ENCODE measurements at regions not wholly inside any gene's neighbourhood (a gene's known extent, or its start where the extent isn't known, plus 50 kb on each side); places are given as distances from the start of the nearest gene placed in this dataset.

DNA sequence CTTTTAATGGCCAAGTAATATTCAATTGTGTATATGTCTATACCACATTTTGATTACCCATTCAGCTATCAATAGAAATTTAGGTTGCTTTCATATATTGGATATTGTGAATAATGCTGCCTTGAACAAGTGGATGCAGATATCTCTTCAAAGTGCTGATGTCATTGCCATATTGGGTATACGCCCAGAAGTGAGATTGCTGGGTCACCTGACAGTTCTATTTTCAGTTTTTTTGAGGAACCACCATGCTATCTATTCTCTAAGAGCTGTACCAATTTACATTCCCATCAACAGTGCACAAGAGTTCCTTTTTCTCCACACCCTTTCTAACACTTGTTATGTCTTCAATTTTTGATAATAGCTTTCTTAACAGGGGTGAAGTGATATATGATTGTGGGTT is 306.9 kb downstream of the ZNF516 start:
- Histone ChIP-seq H3K4me1 (ENCODE audit: insufficient read depth, low read length) (no peaks in the 10 kb centered on the region), H3K9ac (ENCODE audit: low read depth, low read length) (no peak overlapping the region), H3K27me3 (ENCODE audit: insufficient read depth, low read length) (no peaks in the 10 kb centered on the region), H3K27ac (ENCODE audit: low read depth, low read length) (no peak overlapping the region), H3K4me3 (ENCODE audit: low read length) (no peak overlapping the region), H3K36me3 (ENCODE audit: insufficient read depth, low read length) (no peaks in the 10 kb centered on the region), H3K9me3 (ENCODE audit: insufficient read depth, low read depth, low read length) (no peaks in the 10 kb centered on the region)
- WGBS, result 94% methylated on average over 1 of the region's 1 CpG

DNA sequence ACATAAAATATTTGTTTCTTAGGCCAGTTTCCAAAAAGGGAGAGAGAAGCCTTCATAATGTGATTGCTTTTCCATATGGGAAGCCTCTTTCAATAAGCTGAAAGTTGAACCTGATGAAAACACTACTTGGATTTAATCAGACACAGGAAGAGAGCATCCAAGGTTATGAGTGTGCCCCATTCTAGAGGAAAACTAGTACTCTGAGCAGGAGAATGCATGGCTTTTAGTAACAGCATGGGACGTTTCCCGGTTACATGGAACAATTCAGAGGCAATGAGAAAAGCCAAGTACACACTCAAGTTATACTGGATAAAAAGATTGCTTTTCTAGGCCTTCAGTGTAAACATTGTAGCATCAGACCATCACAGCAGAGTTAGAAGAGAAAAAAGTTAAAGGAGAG is 315.8 kb downstream of the ZNF516 start:
- no peak overlapping the region for H3K27ac ChIP-seq (ENCODE audit: low read depth, low read length)
- no peak overlapping the region for H3K9ac ChIP-seq (ENCODE audit: low read depth, low read length)
- no peaks in the 10 kb centered on the region for H3K4me1 ChIP-seq (ENCODE audit: insufficient read depth, low read length)
- no peaks in the 10 kb centered on the region for H3K27me3 ChIP-seq (ENCODE audit: insufficient read depth, low read length)
- WGBS, result 98% methylated on average over 2 of the region's 2 CpGs
- H3K4me3 ChIP-seq (ENCODE audit: low read length), result no peak overlapping the region
- H3K9me3 ChIP-seq (ENCODE audit: insufficient read depth, low read depth, low read length), result no peaks in the 10 kb centered on the region
- H3K36me3 ChIP-seq (ENCODE audit: insufficient read depth, low read length), result no peaks in the 10 kb centered on the region

DNA sequence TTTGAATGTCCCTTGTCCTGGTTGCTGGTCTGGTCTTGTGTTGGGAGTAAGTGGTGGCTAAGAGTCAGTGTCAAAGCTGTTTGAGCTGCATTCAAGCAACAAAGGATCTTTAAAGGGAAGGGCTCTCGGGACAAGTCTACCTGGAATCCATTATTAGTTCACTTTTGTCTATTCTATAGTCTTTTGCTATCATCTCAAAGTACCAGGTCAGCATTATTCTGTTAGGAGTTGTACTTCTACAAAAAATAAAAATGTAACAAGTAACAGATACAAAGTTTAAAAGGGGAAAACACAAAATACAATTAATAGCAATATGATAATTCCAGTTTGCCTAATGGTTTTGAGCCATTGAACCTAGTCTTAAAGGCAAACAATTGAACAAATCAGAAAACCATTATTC is 317.9 kb downstream of the ZNF516 start:
- no peaks in the 10 kb centered on the region for H3K27me3 ChIP-seq (ENCODE audit: insufficient read depth, low read length)
- WGBS, result 100% methylated on average over 1 of the region's 1 CpG
- no peaks in the 10 kb centered on the region for H3K4me1 ChIP-seq (ENCODE audit: insufficient read depth, low read length)
- H3K9ac ChIP-seq (ENCODE audit: low read depth, low read length), result no peak overlapping the region
- H3K36me3 ChIP-seq (ENCODE audit: insufficient read depth, low read length), result no peaks in the 10 kb centered on the region
- no peak overlapping the region for H3K27ac ChIP-seq (ENCODE audit: low read depth, low read length)
- no peak overlapping the region for H3K4me3 ChIP-seq (ENCODE audit: low read length)
- no peaks in the 10 kb centered on the region for H3K9me3 ChIP-seq (ENCODE audit: insufficient read depth, low read depth, low read length)

DNA sequence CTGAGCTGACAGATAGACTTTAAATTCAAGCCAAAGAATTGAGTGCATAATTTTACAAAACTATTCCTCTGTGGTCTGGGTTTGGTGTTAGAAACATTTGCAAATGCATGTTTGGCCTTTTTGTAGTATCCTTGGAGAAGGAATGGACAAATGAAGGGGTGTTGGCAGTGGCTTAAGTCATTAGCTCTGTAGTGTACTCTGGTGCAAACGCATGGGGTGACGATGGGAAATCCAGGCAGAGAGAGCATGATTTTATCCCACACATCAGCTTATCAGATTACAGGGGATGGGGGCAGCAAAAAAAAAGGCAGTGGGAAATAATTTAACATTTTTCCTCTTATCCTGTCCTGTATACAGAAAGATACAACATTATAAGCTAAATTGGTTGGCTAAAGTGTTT is 320.6 kb downstream of the ZNF516 start:
- H3K4me3 ChIP-seq (ENCODE audit: low read length), result no peak overlapping the region

DNA sequence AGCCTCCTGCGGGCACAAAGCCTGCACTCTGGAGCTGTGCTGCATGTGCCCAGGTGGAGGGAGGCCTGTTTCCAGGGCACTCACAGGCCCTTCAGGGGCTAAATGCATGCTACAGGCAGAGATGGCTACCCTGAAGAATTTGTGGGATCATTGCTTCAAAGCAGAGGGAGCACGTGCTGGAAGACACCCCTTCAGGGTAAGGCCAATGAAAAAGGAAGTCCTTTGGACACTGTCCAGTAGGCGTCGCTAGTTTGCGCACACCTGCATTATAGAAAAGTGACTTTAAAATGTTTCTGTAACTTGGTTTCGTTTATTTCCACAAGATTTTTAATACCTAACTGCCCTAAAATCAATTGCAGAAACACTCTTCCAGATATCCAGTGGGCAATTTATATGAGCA is 325.3 kb downstream of the ZNF516 start:
- H3K27ac ChIP-seq (ENCODE audit: low read depth, low read length), result no peak overlapping the region
- H3K4me1 ChIP-seq (ENCODE audit: insufficient read depth, low read length), result no peaks in the 10 kb centered on the region
- H3K36me3 ChIP-seq (ENCODE audit: insufficient read depth, low read length), result no peaks in the 10 kb centered on the region
- H3K9me3 ChIP-seq (ENCODE audit: insufficient read depth, low read depth, low read length), result no peaks in the 10 kb centered on the region
- no peaks in the 10 kb centered on the region for H3K27me3 ChIP-seq (ENCODE audit: insufficient read depth, low read length)
- no peak overlapping the region for H3K4me3 ChIP-seq (ENCODE audit: low read length)
- WGBS, result 91% methylated on average over 5 of the region's 6 CpGs
- H3K9ac ChIP-seq (ENCODE audit: low read depth, low read length), result no peak overlapping the region

More for the DNA sequence above, 320.6 kb downstream of the ZNF516 start:
- Histone ChIP-seq H3K4me1 (ENCODE audit: insufficient read depth, low read length) (no peaks in the 10 kb centered on the region), H3K27ac (ENCODE audit: low read depth, low read length) (no peak overlapping the region), H3K36me3 (ENCODE audit: insufficient read depth, low read length) (no peaks in the 10 kb centered on the region), H3K27me3 (ENCODE audit: insufficient read depth, low read length) (no peaks in the 10 kb centered on the region), H3K9ac (ENCODE audit: low read depth, low read length) (no peak overlapping the region), H3K9me3 (ENCODE audit: insufficient read depth, low read depth, low read length) (no peaks in the 10 kb centered on the region)
- 94% methylated on average over 2 of the region's 2 CpGs for WGBS

DNA sequence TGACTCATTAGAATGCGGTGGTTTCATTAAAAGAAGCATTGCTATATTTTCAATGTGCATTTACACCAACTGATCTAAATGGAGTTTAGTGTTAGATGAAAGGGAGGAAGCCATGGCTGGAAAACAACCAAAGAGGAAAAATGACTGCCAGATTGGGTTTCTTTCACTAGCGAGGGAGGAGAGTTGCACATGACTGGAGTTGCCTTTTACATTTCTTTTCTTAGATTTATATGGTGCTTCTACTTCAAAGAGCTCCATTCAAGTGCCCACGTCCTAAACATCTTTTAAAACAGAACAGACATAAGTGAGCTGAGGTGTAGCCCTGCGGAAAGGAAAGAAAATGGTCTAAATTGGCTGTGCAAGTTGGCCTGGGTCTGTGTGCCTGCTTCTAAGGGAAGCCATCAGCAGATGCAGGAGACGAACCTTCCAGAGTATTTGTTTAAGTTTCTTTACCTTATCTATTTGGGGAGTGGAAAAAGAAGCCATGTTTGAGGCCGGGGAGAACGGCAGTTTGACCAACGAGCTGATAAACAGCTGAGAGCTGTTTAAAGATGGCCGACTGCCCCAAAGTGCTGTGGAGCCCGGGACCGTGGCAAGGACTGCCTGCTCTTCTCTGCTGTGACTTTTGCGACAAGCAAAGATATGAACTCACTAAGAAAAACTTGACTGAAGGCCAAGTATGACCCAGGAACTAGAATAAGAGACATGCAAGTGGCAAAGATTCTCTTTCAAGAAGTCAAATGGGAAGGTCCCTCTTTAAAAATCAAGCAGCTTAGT is 327.0 kb downstream of the ZNF516 start:
- no peak overlapping the region for H3K27ac ChIP-seq (ENCODE audit: low read depth, low read length)
- WGBS, result 94% methylated on average over 12 of the region's 12 CpGs
- no peak overlapping the region for H3K9ac ChIP-seq (ENCODE audit: low read depth, low read length)
- no peaks in the 10 kb centered on the region for H3K4me1 ChIP-seq (ENCODE audit: insufficient read depth, low read length)
- H3K27me3 ChIP-seq (ENCODE audit: insufficient read depth, low read length), result no peaks in the 10 kb centered on the region
- no peak overlapping the region for H3K4me3 ChIP-seq (ENCODE audit: low read length)
- no peaks in the 10 kb centered on the region for H3K36me3 ChIP-seq (ENCODE audit: insufficient read depth, low read length)
- no peaks in the 10 kb centered on the region for H3K9me3 ChIP-seq (ENCODE audit: insufficient read depth, low read depth, low read length)

DNA sequence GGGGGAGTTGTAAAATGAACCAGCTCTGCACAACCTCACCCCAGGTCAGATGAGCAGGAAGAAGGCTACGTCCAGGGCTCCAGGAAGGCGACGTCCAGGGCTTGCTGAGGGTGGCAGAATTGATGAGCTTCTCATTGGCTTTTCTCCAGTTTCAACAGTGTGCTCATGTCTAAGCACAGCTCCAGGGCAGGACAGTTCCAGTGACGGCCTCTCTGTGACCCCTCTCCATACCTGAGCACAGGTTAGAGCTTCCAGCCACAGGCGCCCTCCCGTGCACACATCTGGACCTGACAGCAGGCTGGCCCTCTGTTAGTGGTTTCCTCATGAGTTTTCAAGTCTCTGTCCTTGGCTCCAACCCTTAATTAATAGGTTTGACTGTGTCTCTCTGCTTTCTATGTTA is 327.6 kb downstream of the ZNF516 start:
- WGBS, result 80% methylated on average over 6 of the region's 6 CpGs
- no peaks in the 10 kb centered on the region for H3K27me3 ChIP-seq (ENCODE audit: insufficient read depth, low read length)
- no peak overlapping the region for H3K4me3 ChIP-seq (ENCODE audit: low read length)
- H3K9me3 ChIP-seq (ENCODE audit: insufficient read depth, low read depth, low read length), result no peaks in the 10 kb centered on the region
- no peaks in the 10 kb centered on the region for H3K36me3 ChIP-seq (ENCODE audit: insufficient read depth, low read length)
- H3K4me1 ChIP-seq (ENCODE audit: insufficient read depth, low read length), result no peaks in the 10 kb centered on the region
- no peak overlapping the region for H3K9ac ChIP-seq (ENCODE audit: low read depth, low read length)
- H3K27ac ChIP-seq (ENCODE audit: low read depth, low read length), result no peak overlapping the region

DNA sequence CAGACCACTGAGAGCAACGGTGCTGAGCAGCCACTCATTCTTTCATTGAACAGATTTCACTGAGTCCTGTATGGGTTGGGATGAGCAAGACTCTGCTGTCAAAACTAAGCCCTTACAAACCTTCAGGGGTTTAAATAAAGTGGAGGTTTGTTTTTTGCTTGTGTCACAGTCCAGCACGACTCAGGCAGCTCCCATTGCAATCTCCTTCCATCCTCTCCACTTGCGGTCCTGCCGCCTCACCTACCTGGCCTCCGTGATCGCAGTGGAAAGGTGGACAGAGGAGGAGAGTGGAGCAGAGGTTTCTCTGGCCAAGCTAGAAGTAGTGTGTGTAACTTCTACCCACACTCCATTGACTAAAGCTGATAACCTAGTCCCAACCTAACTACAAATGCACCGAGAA is 332.2 kb downstream of the ZNF516 start:
- Histone ChIP-seq H3K36me3 (ENCODE audit: insufficient read depth, low read length) (no peaks in the 10 kb centered on the region), H3K9me3 (ENCODE audit: insufficient read depth, low read depth, low read length) (no peaks in the 10 kb centered on the region), H3K4me1 (ENCODE audit: insufficient read depth, low read length) (no peaks in the 10 kb centered on the region), H3K27ac (ENCODE audit: low read depth, low read length) (no peak overlapping the region), H3K4me3 (ENCODE audit: low read length) (no peak overlapping the region), H3K9ac (ENCODE audit: low read depth, low read length) (no peak overlapping the region), H3K27me3 (ENCODE audit: insufficient read depth, low read length) (no peaks in the 10 kb centered on the region)
- 99% methylated on average over 2 of the region's 7 CpGs for WGBS

DNA sequence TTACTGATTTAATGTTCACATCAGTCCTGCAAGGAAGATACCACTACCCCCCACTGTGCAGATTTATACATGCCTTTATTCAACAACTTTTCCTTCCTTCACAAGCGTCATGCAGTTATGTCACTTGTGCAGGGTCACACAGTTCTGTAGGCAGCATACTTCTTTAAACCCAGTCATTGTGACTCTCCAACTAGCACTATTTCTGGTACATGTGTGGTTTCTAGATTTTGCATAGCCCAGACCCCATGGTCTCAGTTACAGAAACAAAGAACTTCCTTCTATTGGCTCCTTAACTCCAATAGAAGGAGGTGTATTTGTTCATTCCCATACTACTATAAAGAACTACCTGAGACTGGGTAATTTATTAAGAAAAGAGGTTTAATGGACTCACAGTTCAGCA is 333.1 kb downstream of the ZNF516 start:
- no peak overlapping the region for H3K27ac ChIP-seq (ENCODE audit: low read depth, low read length)
- WGBS, result 92% methylated on average over 1 of the region's 1 CpG
- H3K9me3 ChIP-seq (ENCODE audit: insufficient read depth, low read depth, low read length), result no peaks in the 10 kb centered on the region
- H3K27me3 ChIP-seq (ENCODE audit: insufficient read depth, low read length), result no peaks in the 10 kb centered on the region
- H3K36me3 ChIP-seq (ENCODE audit: insufficient read depth, low read length), result no peaks in the 10 kb centered on the region
- H3K4me3 ChIP-seq (ENCODE audit: low read length), result no peak overlapping the region
- no peaks in the 10 kb centered on the region for H3K4me1 ChIP-seq (ENCODE audit: insufficient read depth, low read length)
- no peak overlapping the region for H3K9ac ChIP-seq (ENCODE audit: low read depth, low read length)

DNA sequence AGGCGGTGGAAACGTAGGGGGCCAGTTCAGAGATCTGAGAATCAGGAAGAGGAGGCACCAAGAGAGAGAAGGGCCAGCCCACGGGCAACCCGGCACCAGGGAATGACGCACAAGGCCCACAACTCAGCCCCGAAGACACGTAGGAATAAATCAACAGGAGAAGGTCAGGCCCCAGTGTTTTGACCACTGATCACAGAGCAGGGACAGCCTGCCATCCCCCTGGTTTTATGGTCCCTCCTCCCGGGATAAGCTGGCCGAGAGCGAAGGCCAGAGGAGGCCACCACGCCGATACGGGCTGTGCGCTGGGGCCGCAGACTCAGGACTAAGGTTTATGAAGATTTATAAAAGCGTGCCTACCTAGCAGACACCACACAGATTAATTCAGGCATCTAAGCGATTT is 341.4 kb downstream of the ZNF516 start:
- 92% methylated on average over 17 of the region's 17 CpGs for whole genome bisulfite sequencing
- no peak overlapping the region for H3K4me3 ChIP-seq (ENCODE audit: low read length)
- H3K36me3 ChIP-seq (ENCODE audit: insufficient read depth, low read length), result no peaks in the 10 kb centered on the region
- peaks cover 7% of the 10 kb centered on the region; the same call in 1 of the 2 replicates for H3K4me1 ChIP-seq (ENCODE audit: insufficient read depth, low read length)
- no peak overlapping the region for H3K9ac ChIP-seq (ENCODE audit: low read depth, low read length)
- H3K27me3 ChIP-seq (ENCODE audit: insufficient read depth, low read length), result no peaks in the 10 kb centered on the region
- H3K9me3 ChIP-seq (ENCODE audit: insufficient read depth, low read depth, low read length), result no peaks in the 10 kb centered on the region
- H3K27ac ChIP-seq (ENCODE audit: low read depth, low read length), result no peak overlapping the region

DNA sequence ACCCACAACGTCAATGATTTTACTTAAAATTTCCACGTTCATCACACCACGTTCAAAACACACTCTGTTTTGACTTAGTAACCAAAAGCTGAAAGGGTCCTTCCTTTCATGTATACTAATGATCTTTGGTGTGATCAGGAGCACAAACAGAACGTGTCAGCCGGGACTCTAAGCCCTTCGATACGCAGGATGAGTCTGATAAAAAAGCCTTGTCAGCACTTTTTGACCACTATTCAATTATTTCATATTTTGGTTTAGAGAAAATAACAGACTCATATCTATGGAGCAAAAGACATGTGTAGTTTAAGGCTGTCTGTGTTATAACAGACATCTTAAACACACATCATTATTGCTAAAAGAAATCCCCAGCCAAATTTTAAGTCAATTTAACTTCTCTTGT is 345.3 kb downstream of the ZNF516 start:
- H3K36me3 ChIP-seq (ENCODE audit: insufficient read depth, low read length), result no peaks in the 10 kb centered on the region
- H3K9ac ChIP-seq (ENCODE audit: low read depth, low read length), result no peak overlapping the region
- H3K4me1 ChIP-seq (ENCODE audit: insufficient read depth, low read length), result peaks cover 21% of the 10 kb centered on the region
- H3K9me3 ChIP-seq (ENCODE audit: insufficient read depth, low read depth, low read length), result no peaks in the 10 kb centered on the region
- H3K27me3 ChIP-seq (ENCODE audit: insufficient read depth, low read length), result no peaks in the 10 kb centered on the region
- H3K27ac ChIP-seq (ENCODE audit: low read depth, low read length), result no peak overlapping the region
- no peak overlapping the region for H3K4me3 ChIP-seq (ENCODE audit: low read length)
- 93% methylated on average over 6 of the region's 7 CpGs for WGBS

DNA sequence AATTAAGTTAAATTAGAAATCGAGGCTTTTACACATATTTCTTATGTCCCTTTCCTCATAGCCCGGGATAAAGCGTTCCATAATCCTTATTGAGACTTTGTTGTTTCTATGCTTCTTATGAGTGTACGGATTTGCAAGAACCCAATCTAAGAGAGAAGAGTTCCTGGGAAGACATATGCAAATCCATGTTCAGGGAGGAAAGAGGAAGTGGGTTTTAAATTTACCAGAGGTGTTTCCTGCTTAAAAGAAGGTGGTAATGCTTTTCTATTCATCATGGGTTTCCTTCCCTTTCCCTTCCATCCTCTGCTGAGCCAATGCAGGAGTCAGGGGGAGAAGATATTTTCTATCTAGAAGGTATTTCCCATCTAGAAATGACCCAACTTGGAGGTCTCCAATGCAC is 345.8 kb downstream of the ZNF516 start:
- Histone ChIP-seq H3K27ac (ENCODE audit: low read depth, low read length) (no peak overlapping the region), H3K4me1 (ENCODE audit: insufficient read depth, low read length) (peaks cover 21% of the 10 kb centered on the region), H3K9ac (ENCODE audit: low read depth, low read length) (no peak overlapping the region), H3K27me3 (ENCODE audit: insufficient read depth, low read length) (no peaks in the 10 kb centered on the region), H3K4me3 (ENCODE audit: low read length) (no peak overlapping the region), H3K9me3 (ENCODE audit: insufficient read depth, low read depth, low read length) (no peaks in the 10 kb centered on the region), H3K36me3 (ENCODE audit: insufficient read depth, low read length) (no peaks in the 10 kb centered on the region)
- WGBS, result 99% methylated on average over 4 of the region's 4 CpGs
